ENCODE measurements at regions not wholly inside any gene's neighbourhood (a gene's known extent, or its start where the extent isn't known, plus 50 kb on each side); places are given as distances from the start of the nearest gene placed in this dataset.

- no peak for DNase-seq (ENCODE audit: low spot score)
Observed at GRCh38 chr1:228894442-228894989, 159.2 kb downstream of the RHOU start.

DNA sequence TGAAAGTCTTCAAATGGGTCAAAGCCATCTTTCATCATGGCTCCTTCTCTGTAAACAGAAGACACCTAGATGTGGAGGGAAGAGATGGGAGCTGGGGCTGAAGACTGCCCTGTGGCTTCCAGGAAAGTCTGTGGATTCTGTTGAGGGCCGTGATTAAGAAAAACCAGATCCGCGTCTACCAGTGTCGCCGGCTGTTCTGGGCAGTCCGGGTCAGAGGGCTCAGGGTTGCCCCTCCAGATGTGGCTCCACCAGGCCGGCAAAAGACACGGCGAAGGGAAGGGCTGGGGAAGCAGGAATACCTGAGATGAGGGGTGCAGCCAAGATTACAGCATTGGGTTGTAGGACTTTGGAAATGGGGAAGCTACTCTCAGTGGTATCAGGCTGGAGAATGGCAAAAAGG, 162.6 kb downstream of the RHOU start:
- DNase-seq (ENCODE audit: low spot score), result no peak

- no peak for DNase-seq (ENCODE audit: low spot score)
Observed at GRCh38 chr1:228898582-228898992, 163.3 kb downstream of the RHOU start.

DNA sequence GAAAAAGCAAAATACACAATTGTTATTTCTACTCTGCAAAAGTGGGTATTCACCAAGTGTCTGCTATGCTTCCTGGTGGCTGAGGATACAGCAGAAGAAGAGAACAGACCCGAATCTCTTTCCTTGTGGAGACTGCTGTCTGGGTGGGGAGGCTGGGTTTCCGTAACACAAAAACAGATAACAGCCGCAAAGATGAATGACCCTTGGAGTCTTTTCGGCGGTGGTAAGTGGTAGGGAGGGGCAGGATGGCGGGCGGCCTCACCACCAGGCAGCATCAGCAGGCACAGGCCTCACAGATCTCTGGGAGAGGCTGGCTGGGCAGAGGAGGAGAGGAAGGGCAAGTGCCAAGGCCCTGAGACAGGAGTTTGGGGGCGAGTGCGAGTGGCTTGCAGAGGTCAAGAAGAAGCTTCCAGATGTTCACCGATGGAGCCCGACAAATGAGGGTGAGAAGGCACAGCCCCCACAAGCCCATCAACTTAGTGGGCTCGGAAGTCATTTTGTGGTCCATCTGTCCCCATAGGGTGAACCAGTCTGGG, 164.2 kb downstream of the RHOU start:
- no peak for DNase-seq (ENCODE audit: low spot score)

GRCh38 chr1:228900099-228900885, 165.0 kb downstream of the RHOU start:
- DNase-seq (ENCODE audit: low spot score), result no peak

DNA sequence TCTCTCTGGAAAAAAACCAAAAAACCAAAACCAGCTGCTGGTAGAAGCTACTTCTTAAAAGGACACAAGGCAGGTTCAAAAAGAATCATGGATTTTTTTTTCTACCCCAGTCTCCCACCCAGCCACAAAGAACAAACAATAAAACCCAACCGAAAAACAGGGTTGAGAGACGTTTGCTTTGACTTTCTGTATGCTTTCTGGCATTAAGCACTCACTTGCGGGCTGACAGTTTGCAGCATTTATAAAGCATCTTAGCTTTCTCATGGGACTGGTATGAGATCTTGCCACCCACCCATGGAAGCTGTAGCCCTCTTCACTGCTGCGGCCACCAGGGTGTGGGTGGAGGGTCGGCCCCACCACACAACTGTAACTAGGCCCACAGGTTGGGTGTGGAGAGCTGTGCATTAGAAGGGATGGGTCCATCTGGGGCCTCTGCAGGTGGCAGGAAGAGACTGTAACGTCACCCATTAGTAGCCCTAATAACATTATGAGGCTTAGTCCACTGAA, 165.7 kb downstream of the RHOU start:
- no peak for DNase-seq (ENCODE audit: low spot score)

DNA sequence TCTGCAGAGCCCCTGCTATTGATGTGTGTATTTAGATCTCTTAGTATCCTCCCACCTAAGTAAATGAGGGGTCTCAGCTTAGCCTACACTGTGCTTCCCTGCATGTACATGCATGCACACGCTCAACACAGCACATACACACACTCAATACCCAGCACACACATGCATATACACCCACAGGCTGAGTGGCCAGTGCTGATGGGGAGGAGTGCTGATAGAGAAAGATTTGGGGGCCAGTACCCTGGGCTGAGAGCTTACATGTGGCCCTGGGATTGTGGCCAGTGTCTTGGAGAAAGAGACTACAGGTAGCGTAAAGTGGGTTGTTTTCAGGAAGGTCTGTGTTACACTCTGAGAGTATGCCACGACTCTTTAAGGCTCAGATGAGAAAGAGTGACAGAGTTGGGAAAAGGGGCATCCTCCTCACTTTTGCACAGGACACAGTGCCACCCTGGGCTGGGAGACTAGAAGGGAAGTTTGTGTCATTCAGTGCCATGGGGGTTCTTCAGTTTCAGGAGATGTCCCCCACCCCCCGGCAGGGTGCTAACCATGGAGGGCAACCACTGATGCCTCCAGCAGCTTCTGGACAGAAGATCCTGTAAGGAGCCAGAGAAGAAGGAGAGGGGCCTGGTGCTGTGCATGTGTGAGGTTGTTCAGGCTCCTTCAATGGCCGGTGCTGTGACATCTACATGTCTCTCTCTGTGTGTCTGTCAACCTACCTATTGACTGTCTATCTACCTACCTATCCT, 166.8 kb downstream of the RHOU start:
- DNase-seq (ENCODE audit: low spot score), result no peak

GRCh38 chr1:228902781-228903433, 167.6 kb downstream of the RHOU start:
- peak; percentile 96 for DNase-seq (ENCODE audit: low spot score)

- DNase-seq (ENCODE audit: low spot score), result no peak
Observed at GRCh38 chr1:228903434-228904071, 168.3 kb downstream of the RHOU start.

DNA sequence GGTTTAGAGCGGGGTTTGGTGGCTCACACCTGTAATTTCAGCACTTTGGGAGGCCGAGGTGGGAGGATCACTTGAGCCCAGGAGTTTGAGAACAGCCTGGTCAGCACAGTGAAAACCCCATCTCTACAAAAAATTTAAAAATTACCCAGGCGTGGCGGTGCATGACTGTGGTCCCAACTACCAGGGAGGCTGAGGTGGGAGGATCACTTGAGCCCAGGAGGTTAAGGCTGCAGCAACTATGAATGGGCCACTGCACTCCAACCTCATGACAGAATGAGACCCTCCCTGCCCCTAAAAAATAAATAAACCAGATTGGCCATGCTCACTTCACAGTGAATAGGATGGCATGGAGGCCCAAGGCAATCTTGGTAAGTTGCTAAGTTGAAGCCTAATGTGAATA, 168.9 kb downstream of the RHOU start:
- DNase-seq (ENCODE audit: low spot score), result no peak

DNA sequence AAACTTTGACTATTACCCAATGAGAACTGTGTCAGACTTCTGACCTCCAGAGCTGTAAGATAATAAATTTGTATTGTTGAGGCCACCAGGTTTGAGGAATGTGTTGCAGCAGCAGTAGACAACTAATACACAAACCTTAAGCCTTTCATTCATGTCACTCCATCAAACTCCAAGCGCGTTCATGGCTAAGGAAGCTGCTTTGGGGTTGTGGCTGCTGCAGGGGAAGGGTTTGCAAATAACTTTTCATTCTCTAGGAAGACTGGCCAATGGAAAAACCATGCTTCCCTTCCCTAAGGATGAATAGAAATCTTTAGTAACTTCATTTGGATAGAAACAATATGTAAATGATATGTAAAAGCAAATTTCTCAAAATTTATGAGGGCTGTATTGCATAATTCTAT, 170.4 kb downstream of the RHOU start:
- no peak for DNase-seq (ENCODE audit: low spot score)

- DNase-seq (ENCODE audit: low spot score), result no peak
Observed at GRCh38 chr1:228906223-228906860, 171.1 kb downstream of the RHOU start.

DNA sequence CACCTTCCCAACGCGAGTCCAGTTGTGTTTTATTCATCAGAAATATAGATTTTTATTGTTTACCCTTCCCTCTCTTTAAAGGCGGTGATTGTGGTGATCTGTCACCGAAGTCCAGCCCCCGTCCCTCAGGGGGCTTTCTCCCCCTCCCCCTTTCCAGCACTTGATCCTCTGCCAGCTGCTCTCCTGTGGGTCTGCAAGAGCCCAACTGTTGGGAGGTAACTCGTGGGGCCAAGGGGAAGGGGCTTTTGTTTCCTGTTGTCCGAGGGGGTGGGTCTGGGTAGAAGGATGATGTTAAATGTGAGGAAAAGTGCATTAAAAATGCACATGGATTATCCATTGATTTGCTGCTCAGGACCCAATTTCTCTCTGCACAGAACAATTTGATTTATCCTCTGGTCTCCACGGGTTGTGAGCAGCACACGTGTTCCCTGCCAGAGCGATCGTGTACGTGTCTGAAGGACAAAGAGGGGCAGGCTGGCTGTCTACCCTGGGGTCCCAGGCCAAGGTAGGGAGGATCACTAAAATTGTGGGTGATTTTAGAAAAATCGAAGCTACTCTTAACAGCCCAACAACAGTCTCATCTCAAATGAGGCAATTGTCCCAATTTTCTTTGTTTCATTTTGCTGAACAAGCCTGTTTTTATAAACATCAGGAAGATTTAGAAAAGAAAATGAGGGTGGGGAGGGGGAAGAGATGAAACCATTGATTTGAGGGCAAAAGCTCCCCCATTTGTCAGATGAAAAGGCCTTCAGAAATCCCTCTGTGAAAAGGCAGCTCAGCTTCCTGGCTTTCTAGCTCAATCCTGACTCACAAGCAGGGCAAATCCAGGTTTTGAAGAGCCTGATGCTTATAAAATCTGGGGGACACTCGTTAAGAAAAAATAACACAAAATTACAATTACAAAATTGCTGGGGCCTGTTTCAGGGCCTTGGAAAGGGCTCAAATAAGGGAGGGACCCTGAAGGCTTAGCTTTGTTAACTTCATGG, 176.2 kb downstream of the RHOU start:
- DNase-seq (ENCODE audit: low spot score), result no peak

- no peak for DNase-seq (ENCODE audit: low spot score)
Observed at GRCh38 chr1:228913626-228914414, 178.5 kb downstream of the RHOU start.

DNA sequence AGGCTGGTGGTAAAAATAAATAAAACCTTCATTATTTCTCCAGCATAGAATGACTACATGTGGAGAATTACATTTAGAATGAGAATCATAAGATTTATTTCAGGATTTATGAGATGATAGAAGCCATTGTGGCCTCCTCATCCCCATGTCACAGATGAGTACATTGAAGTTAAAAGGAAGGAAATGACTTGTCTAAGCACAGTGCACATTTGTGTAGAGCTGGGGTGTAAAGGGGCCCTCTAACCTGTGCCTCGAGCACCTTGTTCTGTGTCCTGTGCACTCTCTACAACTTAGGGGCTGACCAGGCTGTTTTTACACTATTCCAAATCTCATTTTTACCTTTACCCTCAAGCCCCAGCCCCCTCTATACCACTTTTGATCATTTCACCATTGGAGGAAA, 179.4 kb downstream of the RHOU start:
- DNase-seq (ENCODE audit: low spot score), result no peak

GRCh38 chr1:228917342-228917741, 182.1 kb downstream of the RHOU start:
- DNase-seq (ENCODE audit: low spot score), result no peak

GRCh38 chr1:228917755-228918154, 182.5 kb downstream of the RHOU start:
- no peak for DNase-seq (ENCODE audit: low spot score)

DNA sequence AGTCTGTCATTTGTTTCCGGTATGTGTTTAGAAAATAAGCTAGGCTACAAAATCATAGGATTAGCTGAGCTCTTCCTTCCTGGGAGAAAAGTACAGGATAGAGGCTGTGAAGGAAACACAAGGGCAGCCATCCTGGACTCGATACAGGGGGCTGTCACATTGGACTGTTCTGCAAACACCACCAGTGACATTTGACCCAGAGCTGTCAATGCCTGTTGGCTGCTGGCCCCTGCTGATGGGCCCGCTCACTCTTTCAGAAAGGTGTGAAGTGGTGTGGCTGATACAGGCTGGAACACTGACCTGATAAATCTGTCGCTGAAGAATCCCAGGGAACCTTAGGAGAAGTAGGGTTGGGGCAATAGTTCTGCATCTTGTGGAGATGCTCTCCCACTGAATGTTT, 183.1 kb downstream of the RHOU start:
- no peak for DNase-seq (ENCODE audit: low spot score)

DNA sequence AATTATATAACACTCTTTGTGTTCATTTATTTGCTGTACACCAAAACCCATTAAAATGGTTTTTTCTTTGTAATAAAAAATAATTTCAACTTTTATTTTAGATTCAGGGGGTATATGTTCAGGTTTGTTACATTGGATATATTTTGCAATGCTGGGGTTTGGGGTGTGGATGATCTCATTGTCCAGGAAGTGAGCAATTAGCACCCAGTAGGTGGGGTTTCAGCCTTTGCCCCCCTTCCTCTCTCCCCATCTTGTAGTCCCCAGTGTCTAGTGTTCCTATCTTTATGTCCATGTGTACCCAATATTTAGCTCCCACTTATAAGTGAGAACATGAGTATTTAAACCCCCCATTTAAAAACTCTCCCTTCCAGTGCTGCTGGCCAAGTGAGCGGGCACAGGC, 184.6 kb downstream of the RHOU start:
- no peak for DNase-seq (ENCODE audit: low spot score)

Data from mucosa of gallbladder (tissue), 1 donor.